GM12865 (cell line): ENCODE measurements at regions not wholly inside any gene's neighbourhood (a gene's known extent, or its start where the extent isn't known, plus 50 kb on each side); places are given as distances from the start of the nearest gene placed in this dataset.

Experiments
- DNase-seq: peaks from one replicate; pipeline ENCODE4 v3.0.0; 2010; ENCODE audit warnings: low read depth
- H3K4me3 ChIP-seq: 2 replicates; pipeline ENCODE4 v1.5.1; 2011; ENCODE audit warnings: mild to moderate bottlenecking, low read depth, low read length, control low read depth
- TF ChIP-seq, protein P1 (sequence below): IDR thresholded peaks from 2 replicates; pipeline ENCODE4 v1.5.1; 2011; ENCODE audit warnings: low read length, control low read depth, low read depth, inconsistent platforms; ENCODE audit not compliant: insufficient read depth; ENCODE audit errors: missing control alignments

DNA sequence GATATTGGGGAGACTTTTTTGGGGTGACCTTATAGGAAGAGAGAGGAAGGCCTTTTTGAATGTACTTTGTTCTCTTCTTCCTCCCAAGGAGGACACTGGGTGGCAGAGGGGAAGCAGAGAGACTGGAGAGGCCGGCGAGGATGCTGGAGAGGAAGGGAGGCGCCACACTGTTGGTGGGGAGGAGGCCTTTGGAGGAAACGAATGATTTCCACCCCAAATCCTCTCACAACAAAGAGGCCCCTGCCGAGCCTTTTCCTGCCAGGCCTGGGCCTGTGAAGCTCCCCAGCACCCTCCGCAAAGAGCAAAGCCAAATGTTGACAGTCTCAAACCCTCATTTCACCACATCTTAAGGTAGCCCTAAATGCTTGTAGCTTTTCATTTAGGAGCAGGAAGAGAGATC lies 59.0 kb upstream of the UPP2 start:
- H3K4me3 ChIP-seq = no peak overlapping the region
- DNase-seq = no peak
- TF ChIP-seq, protein P1, sequence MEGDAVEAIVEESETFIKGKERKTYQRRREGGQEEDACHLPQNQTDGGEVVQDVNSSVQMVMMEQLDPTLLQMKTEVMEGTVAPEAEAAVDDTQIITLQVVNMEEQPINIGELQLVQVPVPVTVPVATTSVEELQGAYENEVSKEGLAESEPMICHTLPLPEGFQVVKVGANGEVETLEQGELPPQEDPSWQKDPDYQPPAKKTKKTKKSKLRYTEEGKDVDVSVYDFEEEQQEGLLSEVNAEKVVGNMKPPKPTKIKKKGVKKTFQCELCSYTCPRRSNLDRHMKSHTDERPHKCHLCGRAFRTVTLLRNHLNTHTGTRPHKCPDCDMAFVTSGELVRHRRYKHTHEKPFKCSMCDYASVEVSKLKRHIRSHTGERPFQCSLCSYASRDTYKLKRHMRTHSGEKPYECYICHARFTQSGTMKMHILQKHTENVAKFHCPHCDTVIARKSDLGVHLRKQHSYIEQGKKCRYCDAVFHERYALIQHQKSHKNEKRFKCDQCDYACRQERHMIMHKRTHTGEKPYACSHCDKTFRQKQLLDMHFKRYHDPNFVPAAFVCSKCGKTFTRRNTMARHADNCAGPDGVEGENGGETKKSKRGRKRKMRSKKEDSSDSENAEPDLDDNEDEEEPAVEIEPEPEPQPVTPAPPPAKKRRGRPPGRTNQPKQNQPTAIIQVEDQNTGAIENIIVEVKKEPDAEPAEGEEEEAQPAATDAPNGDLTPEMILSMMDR = no peak

DNA sequence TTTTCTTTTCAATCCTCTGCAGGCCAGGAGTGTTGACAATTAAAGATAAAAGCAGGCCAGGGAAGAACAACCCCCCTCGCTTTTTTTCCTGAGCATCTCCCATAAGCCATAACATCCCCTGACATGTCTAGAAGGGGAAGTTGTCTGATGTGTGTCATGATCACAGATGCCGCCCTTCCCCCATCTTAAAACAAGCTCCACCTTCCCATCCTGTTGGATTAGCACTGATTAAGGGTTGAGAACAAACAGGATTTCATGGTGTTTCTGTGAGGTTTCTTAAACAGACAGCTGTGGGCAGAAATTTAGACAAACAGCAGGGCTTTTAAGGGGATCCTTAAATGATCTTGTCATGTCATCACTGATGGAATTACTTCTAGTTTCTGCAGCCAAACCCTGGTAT lies 59.4 kb upstream of the UPP2 start:
- no peak for DNase-seq
- no peak overlapping the region for H3K4me3 ChIP-seq
- TF ChIP-seq, protein P1 = no peak

DNA sequence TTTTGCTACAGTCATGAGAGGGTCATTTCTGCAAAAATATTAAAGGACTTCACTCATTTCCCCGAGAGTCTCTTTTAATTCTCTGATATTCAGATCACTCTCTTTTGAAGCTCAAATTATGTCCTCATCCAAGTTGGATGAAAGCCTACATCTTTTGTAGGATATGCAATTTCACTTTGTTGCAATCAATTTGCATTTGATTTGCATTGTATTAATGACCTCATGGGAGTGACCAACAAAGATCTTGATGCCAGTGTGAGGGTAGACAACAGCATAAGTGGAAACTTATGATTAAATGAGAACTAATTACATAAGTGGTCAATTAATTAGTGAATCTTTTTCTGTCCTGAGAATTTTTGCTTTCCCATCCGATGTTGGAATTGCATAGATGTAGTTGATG lies 60.3 kb upstream of the UPP2 start:
- TF ChIP-seq, protein P1 = no peak
- DNase-seq = no peak

DNA sequence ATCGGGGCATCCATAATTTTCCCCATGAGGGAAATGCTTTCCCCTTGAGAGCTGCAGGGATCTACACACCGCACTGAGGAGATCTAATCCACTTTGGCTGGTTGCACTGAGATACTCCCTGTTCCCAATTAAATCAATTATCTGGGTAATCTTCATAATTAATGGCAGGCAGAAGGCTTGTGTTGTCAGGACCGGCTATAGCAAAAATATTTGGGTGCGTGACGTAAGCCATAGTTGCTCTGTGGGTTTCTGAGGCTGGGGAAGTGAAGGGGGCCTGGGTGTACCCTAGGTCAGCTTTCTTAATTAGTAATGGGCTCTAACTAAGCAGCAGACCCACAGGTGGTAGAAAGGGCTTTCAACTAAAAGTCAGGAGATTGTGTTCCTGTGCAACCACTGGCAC lies 62.8 kb upstream of the UPP2 start:
- no peak for DNase-seq

More for the DNA sequence above, 60.3 kb upstream of the UPP2 start:
- no peak overlapping the region for H3K4me3 ChIP-seq

GRCh38 chr2:158034198-158034866 lies 67.3 kb upstream of the UPP2 start:
- H3K4me3 ChIP-seq = no peak overlapping the region
- peak; percentile 57 for DNase-seq
- TF ChIP-seq, protein P1 = peak; percentile 31

More for the DNA sequence above, 62.8 kb upstream of the UPP2 start:
- TF ChIP-seq, protein P1 = no peak
- H3K4me3 ChIP-seq = no peak overlapping the region

DNA sequence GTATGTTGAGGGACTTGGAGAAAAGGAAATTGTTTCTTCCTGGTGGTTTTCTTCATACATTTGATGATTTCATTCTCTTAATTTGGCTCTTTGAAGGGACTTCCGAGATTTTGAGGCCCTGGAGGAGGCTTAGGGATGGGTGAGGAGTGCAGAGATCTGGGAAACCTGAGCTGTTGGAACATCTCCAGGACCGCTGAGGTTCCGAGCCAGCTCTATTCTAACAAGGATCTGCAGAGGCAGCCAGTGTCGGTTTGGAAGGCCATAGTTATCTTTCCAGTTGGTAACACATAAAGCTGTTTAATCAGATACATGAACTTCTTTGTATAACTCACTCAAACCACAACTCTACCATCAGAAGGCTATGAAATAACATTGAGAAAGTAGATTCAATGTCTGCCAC lies 70.3 kb upstream of the UPP2 start:
- TF ChIP-seq, protein P1 = no peak
- no peak for DNase-seq
- no peak overlapping the region for H3K4me3 ChIP-seq
